Fibroblast of lung (primary cell): ENCODE measurements at regions not wholly inside any gene's neighbourhood (a gene's known extent, or its start where the extent isn't known, plus 50 kb on each side); places are given as distances from the start of the nearest gene placed in this dataset.

Source experiments
- DNase-seq, 2 donors: peaks; one replicate each; pipeline versions ENCODE4 v3.0.0 to v3.0.0-alpha.2; 2010; ENCODE audit warnings: low read depth in 2 of 2
- H2AFZ ChIP-seq: 2 replicates; pipeline ENCODE4 v1.5.1; 2012; ENCODE audit warnings: low read length, control low read depth, inconsistent platforms
- H3K27ac ChIP-seq: 2 replicates; pipeline ENCODE4 v1.5.1; 2011; ENCODE audit warnings: low read length, control low read depth; ENCODE audit not compliant: insufficient read depth
- H3K27me3 ChIP-seq: 2 replicates; pipeline ENCODE4 v1.5.1; 2011; ENCODE audit warnings: mild to moderate bottlenecking, low read length; ENCODE audit not compliant: control insufficient read depth, insufficient read depth
- H3K36me3 ChIP-seq: 2 replicates; pipeline ENCODE4 v1.5.1; 2011; ENCODE audit warnings: low read length; ENCODE audit not compliant: control insufficient read depth, insufficient read depth
- H3K4me1 ChIP-seq: 2 replicates; pipeline ENCODE4 v1.5.1; 2011; ENCODE audit warnings: low read length; ENCODE audit not compliant: control insufficient read depth, insufficient read depth; ENCODE audit errors: extremely low read depth
- H3K4me2 ChIP-seq: 2 replicates; pipeline ENCODE4 v1.5.1; 2011; ENCODE audit warnings: low read length, control low read depth; ENCODE audit not compliant: insufficient read depth; ENCODE audit errors: extremely low read depth
- H3K4me3 ChIP-seq, 4 experiments: fragments of 200-600 bp in 1 of 4; sonication (generic) in 1 of 4; replicated peaks in 1 of 4; 2 replicates each; pipeline ENCODE4 v1.5.1; 2011 to 2016; ENCODE audit warnings: low read length in 4 of 4, low read depth in 3 of 4, mild to moderate bottlenecking in 3 of 4, control low read depth in 2 of 4, inconsistent platforms in 1 of 4, mixed read lengths in 1 of 4; ENCODE audit not compliant: insufficient read depth in 1 of 4; ENCODE audit errors: control extremely low read depth in 1 of 4
- H3K79me2 ChIP-seq: 2 replicates; pipeline ENCODE4 v1.5.1; 2012; ENCODE audit warnings: mild to moderate bottlenecking, low read length, inconsistent platforms; ENCODE audit not compliant: control insufficient read depth, insufficient read depth
- H3K9ac ChIP-seq: 2 replicates; pipeline ENCODE4 v1.5.1; 2011; ENCODE audit warnings: mild to moderate bottlenecking, low read length, control low read depth; ENCODE audit not compliant: insufficient read depth
- H3K9me3 ChIP-seq: 2 replicates; pipeline ENCODE4 v1.5.1; 2012; ENCODE audit warnings: low read depth, low read length; ENCODE audit not compliant: control insufficient read depth, insufficient read depth
- H4K20me1 ChIP-seq: 2 replicates; pipeline ENCODE4 v1.5.1; 2011; ENCODE audit warnings: low read length; ENCODE audit not compliant: control insufficient read depth, insufficient read depth; ENCODE audit errors: extremely low read depth
- EZH2 ChIP-seq: IDR thresholded peaks from 2 replicates; pipeline ENCODE4 v1.5.1; 2012; ENCODE audit warnings: low read length, control low read depth, mild to moderate bottlenecking; ENCODE audit errors: missing control alignments
- TF ChIP-seq, protein P1 (sequence below), 2 donors: IDR thresholded peaks in 1 of 2; conservative IDR thresholded peaks in 1 of 2; 1 replicate in 1 of 2; 2 replicates in 1 of 2; pipeline ENCODE4 v1.5.1; 2011 to 2012; ENCODE audit warnings: low read length in 2 of 2, control low read depth in 1 of 2, inconsistent platforms in 1 of 2, low read depth in 1 of 2, mild to moderate bottlenecking in 1 of 2

- DNase-seq: no peak
- Histone ChIP-seq H3K36me3 (no peaks in the 10 kb centered on the region), H2AFZ (no peak overlapping the region), H4K20me1 (no peaks in the 10 kb centered on the region), H3K9ac (no peak overlapping the region), H3K27me3 (no peaks in the 10 kb centered on the region), H3K9me3 (no peaks in the 10 kb centered on the region), H3K4me1 (no peaks in the 10 kb centered on the region), H3K4me2 (no peak overlapping the region), H3K27ac (no peak overlapping the region), H3K79me2 (no peaks in the 10 kb centered on the region), H3K4me3 (no peak overlapping the region)
- TF ChIP-seq, protein P1, sequence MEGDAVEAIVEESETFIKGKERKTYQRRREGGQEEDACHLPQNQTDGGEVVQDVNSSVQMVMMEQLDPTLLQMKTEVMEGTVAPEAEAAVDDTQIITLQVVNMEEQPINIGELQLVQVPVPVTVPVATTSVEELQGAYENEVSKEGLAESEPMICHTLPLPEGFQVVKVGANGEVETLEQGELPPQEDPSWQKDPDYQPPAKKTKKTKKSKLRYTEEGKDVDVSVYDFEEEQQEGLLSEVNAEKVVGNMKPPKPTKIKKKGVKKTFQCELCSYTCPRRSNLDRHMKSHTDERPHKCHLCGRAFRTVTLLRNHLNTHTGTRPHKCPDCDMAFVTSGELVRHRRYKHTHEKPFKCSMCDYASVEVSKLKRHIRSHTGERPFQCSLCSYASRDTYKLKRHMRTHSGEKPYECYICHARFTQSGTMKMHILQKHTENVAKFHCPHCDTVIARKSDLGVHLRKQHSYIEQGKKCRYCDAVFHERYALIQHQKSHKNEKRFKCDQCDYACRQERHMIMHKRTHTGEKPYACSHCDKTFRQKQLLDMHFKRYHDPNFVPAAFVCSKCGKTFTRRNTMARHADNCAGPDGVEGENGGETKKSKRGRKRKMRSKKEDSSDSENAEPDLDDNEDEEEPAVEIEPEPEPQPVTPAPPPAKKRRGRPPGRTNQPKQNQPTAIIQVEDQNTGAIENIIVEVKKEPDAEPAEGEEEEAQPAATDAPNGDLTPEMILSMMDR (conservative IDR thresholded peaks at IDR 0.05 in 1 of 2, IDR thresholded peaks at IDR 0.05 in 1 of 2; ENCODE audit: low read depth in 1 of 2, low read length in 2 of 2): no peak
- TF ChIP-seq EZH2: no peak
These were observed 1103.1 kb downstream of the VRK1 start for GRCh38 chr14:97900196-97900854.

- TF ChIP-seq, protein P1 (conservative IDR thresholded peaks at IDR 0.05 in 1 of 2, IDR thresholded peaks at IDR 0.05 in 1 of 2; ENCODE audit: low read depth in 1 of 2, low read length in 2 of 2): no peak
- no peak for TF ChIP-seq EZH2
- Histone ChIP-seq H2AFZ (no peak overlapping the region), H3K4me2 (no peak overlapping the region), H3K27ac (no peak overlapping the region), H4K20me1 (no peaks in the 10 kb centered on the region), H3K4me1 (no peaks in the 10 kb centered on the region), H3K9me3 (no peaks in the 10 kb centered on the region), H3K79me2 (no peaks in the 10 kb centered on the region), H3K4me3 (no peak overlapping the region), H3K36me3 (no peaks in the 10 kb centered on the region), H3K27me3 (no peaks in the 10 kb centered on the region), H3K9ac (no peak overlapping the region)
- DNase-seq: no peak
These were observed 1105.4 kb downstream of the VRK1 start for GRCh38 chr14:97902630-97903029.

DNA sequence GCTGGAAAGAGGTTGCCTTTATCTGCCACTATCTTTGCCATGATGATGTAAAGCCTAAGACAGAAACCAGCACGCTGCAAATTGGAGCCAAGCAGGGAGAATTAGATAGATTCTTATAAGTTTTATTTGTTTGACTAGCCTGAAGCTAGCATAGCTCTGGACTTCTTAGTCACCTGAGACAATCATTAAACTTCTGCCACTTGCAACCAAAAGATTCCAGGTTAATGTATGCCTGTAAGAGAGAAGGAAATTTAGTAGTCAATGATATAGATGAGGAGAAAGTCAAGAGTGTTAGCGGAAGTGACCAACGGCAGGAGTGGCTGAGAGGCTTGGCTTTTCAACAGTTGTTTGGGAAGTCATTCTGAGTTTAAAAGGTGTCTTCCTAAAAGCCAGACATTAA, 1106.6 kb downstream of the VRK1 start:
- DNase-seq: no peak
- no peaks in the 10 kb centered on the region for H3K4me1 ChIP-seq
- TF ChIP-seq, protein P1 (conservative IDR thresholded peaks at IDR 0.05 in 1 of 2, IDR thresholded peaks at IDR 0.05 in 1 of 2; ENCODE audit: low read depth in 1 of 2, low read length in 2 of 2): no peak
- TF ChIP-seq EZH2: no peak
- H2AFZ ChIP-seq: no peak overlapping the region
- H3K79me2 ChIP-seq: no peaks in the 10 kb centered on the region
- H4K20me1 ChIP-seq: no peaks in the 10 kb centered on the region
- no peak overlapping the region for H3K4me2 ChIP-seq
- H3K4me3 ChIP-seq: no peak overlapping the region
- H3K9me3 ChIP-seq: no peaks in the 10 kb centered on the region
- H3K27me3 ChIP-seq: no peaks in the 10 kb centered on the region
- no peak overlapping the region for H3K27ac ChIP-seq
- H3K9ac ChIP-seq: no peak overlapping the region
- no peaks in the 10 kb centered on the region for H3K36me3 ChIP-seq
